Bronchial epithelial cell (primary cell): ENCODE measurements at regions not wholly inside any gene's neighbourhood (a gene's known extent, or its start where the extent isn't known, plus 50 kb on each side); places are given as distances from the start of the nearest gene placed in this dataset.

Experiments
- DNase-seq: peaks from one replicate; pipeline ENCODE4 v3.0.0-alpha.2; 2010; ENCODE audit warnings: low read depth
- FAIRE-seq: peaks from 2 replicates; lab custom pipeline; 2011; peaks lifted over from hg19 to GRCh38; lab: Jason Lieb, UNC
- H3K27me3 ChIP-seq: 2 replicates; pipeline ENCODE4 v1.5.1; 2011; ENCODE audit warnings: low read length; ENCODE audit not compliant: control insufficient read depth, insufficient read depth
- H3K36me3 ChIP-seq: 2 replicates; pipeline ENCODE4 v1.5.1; 2011; ENCODE audit warnings: low read length; ENCODE audit not compliant: control insufficient read depth, insufficient read depth
- H3K4me3 ChIP-seq: 2 replicates; pipeline ENCODE4 v1.5.1; 2011; ENCODE audit warnings: mild to moderate bottlenecking, low read depth, low read length, control low read depth
- TF ChIP-seq, protein P1 (sequence below): IDR thresholded peaks from 2 replicates; pipeline ENCODE4 v1.5.1; 2011; ENCODE audit warnings: mild to moderate bottlenecking, moderate library complexity, low read length, control low read depth, inconsistent platforms; ENCODE audit not compliant: insufficient read depth, severe bottlenecking

DNA sequence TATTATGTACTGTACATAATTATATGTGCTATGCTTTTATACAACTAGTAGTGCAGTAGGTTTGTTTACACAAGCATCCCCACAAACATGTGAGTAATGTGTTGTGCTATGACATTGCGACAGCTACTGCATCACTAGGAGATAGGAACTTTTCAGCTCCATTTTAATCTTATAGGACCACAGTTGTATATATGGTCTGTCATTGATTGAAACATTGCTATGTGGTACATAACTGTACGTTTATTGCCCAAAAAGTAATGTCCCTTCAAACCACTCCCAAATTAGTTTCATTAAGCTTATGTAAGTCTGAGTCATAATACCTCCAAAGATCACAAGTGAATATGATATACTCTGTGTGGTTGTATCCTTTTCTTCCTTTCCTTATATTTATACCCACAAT, 183.2 kb upstream of the POT1 start:
- FAIRE-seq, result no peak
- no peaks in the 10 kb centered on the region for H3K36me3 ChIP-seq
- H3K4me3 ChIP-seq, result no peak overlapping the region
- no peaks in the 10 kb centered on the region for H3K27me3 ChIP-seq
- peak; percentile 77 for DNase-seq
- TF ChIP-seq, protein P1, sequence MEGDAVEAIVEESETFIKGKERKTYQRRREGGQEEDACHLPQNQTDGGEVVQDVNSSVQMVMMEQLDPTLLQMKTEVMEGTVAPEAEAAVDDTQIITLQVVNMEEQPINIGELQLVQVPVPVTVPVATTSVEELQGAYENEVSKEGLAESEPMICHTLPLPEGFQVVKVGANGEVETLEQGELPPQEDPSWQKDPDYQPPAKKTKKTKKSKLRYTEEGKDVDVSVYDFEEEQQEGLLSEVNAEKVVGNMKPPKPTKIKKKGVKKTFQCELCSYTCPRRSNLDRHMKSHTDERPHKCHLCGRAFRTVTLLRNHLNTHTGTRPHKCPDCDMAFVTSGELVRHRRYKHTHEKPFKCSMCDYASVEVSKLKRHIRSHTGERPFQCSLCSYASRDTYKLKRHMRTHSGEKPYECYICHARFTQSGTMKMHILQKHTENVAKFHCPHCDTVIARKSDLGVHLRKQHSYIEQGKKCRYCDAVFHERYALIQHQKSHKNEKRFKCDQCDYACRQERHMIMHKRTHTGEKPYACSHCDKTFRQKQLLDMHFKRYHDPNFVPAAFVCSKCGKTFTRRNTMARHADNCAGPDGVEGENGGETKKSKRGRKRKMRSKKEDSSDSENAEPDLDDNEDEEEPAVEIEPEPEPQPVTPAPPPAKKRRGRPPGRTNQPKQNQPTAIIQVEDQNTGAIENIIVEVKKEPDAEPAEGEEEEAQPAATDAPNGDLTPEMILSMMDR, result no peak

DNA sequence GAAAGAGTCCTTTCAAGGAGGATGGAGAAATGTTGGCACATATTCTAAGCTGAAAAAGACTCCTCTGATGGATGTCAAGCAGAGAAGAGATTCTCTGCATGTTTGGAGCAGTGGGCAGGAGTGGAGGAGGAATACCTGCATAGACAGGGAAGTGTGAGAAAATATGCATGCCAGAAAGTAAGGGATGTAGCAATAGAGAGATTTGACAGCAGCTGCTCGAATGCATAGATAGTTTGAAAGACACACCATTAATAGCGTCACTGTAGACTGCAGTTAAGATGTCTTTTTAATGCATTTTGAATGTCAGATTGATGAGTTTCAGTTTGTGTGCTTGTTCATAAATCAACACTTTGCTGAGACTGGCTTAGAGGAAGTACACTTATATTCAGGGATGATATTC, 169.9 kb upstream of the POT1 start:
- H3K4me3 ChIP-seq, result no peak overlapping the region
- TF ChIP-seq, protein P1, result no peak
- DNase-seq (no peak), FAIRE-seq (no peak)
- no peaks in the 10 kb centered on the region for H3K36me3 ChIP-seq
- no peaks in the 10 kb centered on the region for H3K27me3 ChIP-seq

DNA sequence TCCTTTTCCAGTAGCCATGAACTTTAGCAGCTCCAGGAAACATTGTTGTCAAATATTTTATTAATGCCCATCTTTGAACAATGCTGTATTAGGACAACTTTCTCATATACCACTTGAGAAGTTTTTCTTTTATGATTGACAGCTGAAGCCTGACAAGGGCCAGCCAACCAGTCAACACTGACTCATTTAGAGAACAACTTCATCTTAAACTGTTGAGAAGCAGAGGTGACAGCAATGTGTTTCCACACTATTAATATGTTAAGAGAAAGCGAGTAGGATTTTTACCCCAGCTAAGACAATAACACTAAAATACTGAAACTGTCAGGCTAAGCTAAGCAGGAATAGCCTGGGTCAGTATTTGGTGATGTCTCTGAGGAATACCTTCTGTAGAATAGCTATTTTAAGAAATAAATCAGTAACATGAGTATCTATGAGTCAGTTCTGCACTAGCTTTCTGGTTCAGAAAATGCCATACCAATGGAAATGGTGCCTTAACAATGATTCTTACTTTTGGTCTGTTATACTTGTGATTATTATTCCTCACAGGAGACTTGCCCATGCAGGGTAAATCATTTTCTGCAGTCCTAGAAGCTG, 168.8 kb upstream of the POT1 start:
- no peaks in the 10 kb centered on the region for H3K36me3 ChIP-seq
- TF ChIP-seq, protein P1, result no peak
- H3K27me3 ChIP-seq, result no peaks in the 10 kb centered on the region
- FAIRE-seq (no peak), DNase-seq (peak; percentile 36)
- no peak overlapping the region for H3K4me3 ChIP-seq

DNA sequence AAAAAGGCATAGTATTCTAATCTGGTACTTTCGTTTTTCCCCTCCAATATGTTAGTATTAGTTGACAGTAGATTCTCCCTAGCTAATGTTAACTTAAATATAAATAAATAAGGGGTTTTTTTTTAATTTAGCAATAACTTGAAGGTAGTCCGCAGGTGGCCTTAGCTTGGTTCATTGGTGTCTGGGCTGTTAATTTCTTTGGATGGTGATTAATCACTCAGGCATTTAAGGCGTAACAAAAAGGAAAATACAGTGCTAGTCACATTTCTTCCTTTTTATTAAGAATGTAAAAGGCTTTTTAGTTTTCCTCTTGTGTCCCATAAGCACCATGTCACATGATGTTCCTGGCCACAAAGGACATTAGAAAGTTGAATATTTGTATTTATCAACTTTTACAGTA, 161.0 kb upstream of the POT1 start:
- H3K27me3 ChIP-seq, result no peaks in the 10 kb centered on the region
- no peak overlapping the region for H3K4me3 ChIP-seq
- FAIRE-seq (no peak), DNase-seq (peak; percentile 77)
- H3K36me3 ChIP-seq, result no peaks in the 10 kb centered on the region
- TF ChIP-seq, protein P1, result no peak

DNA sequence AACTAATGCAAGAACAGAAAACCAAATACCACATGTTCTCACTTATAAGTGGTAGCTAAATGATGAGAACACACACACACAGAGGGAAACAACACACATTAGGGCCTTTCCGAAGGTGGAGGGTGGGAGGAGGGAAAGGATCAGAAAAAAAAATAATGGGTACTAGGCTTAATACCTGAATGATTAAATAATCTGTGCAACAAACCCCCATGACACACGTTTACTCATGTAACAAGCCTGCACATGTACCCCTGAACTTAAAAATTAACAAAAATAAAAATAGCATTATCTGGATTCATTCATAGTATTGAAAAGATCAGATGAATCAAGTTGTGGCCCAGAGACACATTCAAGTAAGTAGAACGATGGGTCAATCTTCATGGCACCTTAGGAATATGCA, 159.5 kb upstream of the POT1 start:
- no peak overlapping the region for H3K4me3 ChIP-seq
- DNase-seq, result peak; percentile 92
- TF ChIP-seq, protein P1, result no peak
- no peaks in the 10 kb centered on the region for H3K27me3 ChIP-seq
- no peaks in the 10 kb centered on the region for H3K36me3 ChIP-seq
- FAIRE-seq, result no peak

DNA sequence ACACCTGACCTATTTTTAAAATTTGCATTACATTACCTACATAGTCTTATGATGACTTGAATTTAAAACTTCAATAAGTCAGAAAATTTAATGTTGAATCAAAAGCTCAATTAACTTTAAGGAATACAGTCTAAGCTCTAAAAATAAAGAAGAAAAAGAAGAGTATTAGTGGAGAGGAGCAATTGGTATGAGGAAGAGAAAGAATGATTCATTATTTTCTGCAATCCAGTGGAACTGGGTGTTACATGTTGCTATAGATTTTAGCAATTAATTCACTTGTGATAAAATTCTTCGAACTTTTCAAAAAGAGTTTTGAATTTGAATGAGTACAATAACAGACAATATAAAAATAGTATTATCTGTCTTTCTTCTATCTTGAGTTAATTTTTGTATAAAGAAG, 158.9 kb upstream of the POT1 start:
- Histone ChIP-seq H3K4me3 (no peak overlapping the region), H3K27me3 (no peaks in the 10 kb centered on the region), H3K36me3 (no peaks in the 10 kb centered on the region)
- no peak for FAIRE-seq
- DNase-seq, result peak; percentile 61
- TF ChIP-seq, protein P1, result no peak
